ENCODE measurements at regions not wholly inside any gene's neighbourhood (a gene's known extent, or its start where the extent isn't known, plus 50 kb on each side); places are given as distances from the start of the nearest gene placed in this dataset.

GRCh38 chr11:104657083-104657482 is 241.2 kb downstream of the CASP12 start:
- no peak for DNase-seq (ENCODE audit: low read depth)

GRCh38 chr11:104655066-104655465 is 243.2 kb downstream of the CASP12 start:
- no peak for DNase-seq (ENCODE audit: low read depth)

GRCh38 chr11:104654181-104654813 is 244.0 kb downstream of the CASP12 start:
- no peak for DNase-seq (ENCODE audit: low read depth)

GRCh38 chr11:104653407-104653806 is 244.9 kb downstream of the CASP12 start:
- DNase-seq (ENCODE audit: low read depth): peak; percentile 11

GRCh38 chr11:104652996-104653395 is 245.3 kb downstream of the CASP12 start:
- no peak for DNase-seq (ENCODE audit: low read depth)

- peak; percentile 5 for DNase-seq (ENCODE audit: low read depth)
These were observed 248.0 kb downstream of the CASP12 start for GRCh38 chr11:104650234-104650633.

GRCh38 chr11:104649002-104649401 is 249.3 kb downstream of the CASP12 start:
- no peak for DNase-seq (ENCODE audit: low read depth)

GRCh38 chr11:104645261-104646222 is 252.7 kb downstream of the CASP12 start:
- no peak for DNase-seq (ENCODE audit: low read depth)

GRCh38 chr11:104637662-104638170 is 260.5 kb downstream of the CASP12 start:
- no peak for DNase-seq (ENCODE audit: low read depth)

GRCh38 chr11:104633226-104633625 is 265.0 kb downstream of the CASP12 start:
- no peak for DNase-seq (ENCODE audit: low read depth)

GRCh38 chr11:104630352-104630751 is 267.9 kb downstream of the CASP12 start:
- no peak for DNase-seq (ENCODE audit: low read depth)

GRCh38 chr11:104625246-104625645 is 273.0 kb downstream of the CASP12 start:
- no peak for DNase-seq (ENCODE audit: low read depth)

GRCh38 chr11:104624021-104624420 is 274.2 kb downstream of the CASP12 start:
- peak; percentile 8 for DNase-seq (ENCODE audit: low read depth)

- peak; percentile 59 for DNase-seq (ENCODE audit: low read depth)
These were observed 274.7 kb downstream of the CASP12 start for GRCh38 chr11:104623518-104623917.

- no peak for DNase-seq (ENCODE audit: low read depth)
These were observed 277.3 kb downstream of the CASP12 start for GRCh38 chr11:104620991-104621390.

- DNase-seq (ENCODE audit: low read depth): no peak
These were observed 278.5 kb downstream of the CASP12 start for GRCh38 chr11:104619751-104620150.

GRCh38 chr11:104618954-104619353 is 279.3 kb downstream of the CASP12 start:
- DNase-seq (ENCODE audit: low read depth): no peak

- no peak for DNase-seq (ENCODE audit: low read depth)
These were observed 283.3 kb downstream of the CASP12 start for GRCh38 chr11:104614961-104615360.

GRCh38 chr11:104614117-104614680 is 284.1 kb downstream of the CASP12 start:
- no peak for DNase-seq (ENCODE audit: low read depth)

GRCh38 chr11:104610635-104611034 is 287.6 kb downstream of the CASP12 start:
- no peak for DNase-seq (ENCODE audit: low read depth)

GRCh38 chr11:104609311-104610085 is 288.8 kb downstream of the CASP12 start:
- peak; percentile 39 for DNase-seq (ENCODE audit: low read depth)

Data from HT1080 (cell line).